WTC11 (cell line): ENCODE measurements at regions not wholly inside any gene's neighbourhood (a gene's known extent, or its start where the extent isn't known, plus 50 kb on each side); places are given as distances from the start of the nearest gene placed in this dataset.

Source experiments
- ATAC-seq: fragments of 200-7000 bp; cut with Tn5 transposase; 2 replicates; pipeline ENCODE4 v1.10.0; 2021; ENCODE audit warnings: mild to moderate bottlenecking, moderate library complexity
- CTCF ChIA-PET: fragments of 300-600 bp; sonication (Branson Sonifier 250); formaldehyde crosslinking; loops from one replicate; lab custom pipeline; 2021; ENCODE audit warnings: antibody characterized with exemption; lab: Charles Lee
- POLR2A ChIA-PET: fragments of 350-600 bp; sonication (Branson Sonifier 250); formaldehyde crosslinking; loops from one replicate; lab custom pipeline; 2021; ENCODE audit warnings: antibody characterized with exemption; lab: Charles Lee
- DNase-seq: peaks from one replicate; pipeline ENCODE4 v3.0.0; 2021; ENCODE audit warnings: low spot score
- H3K27ac Mint-ChIP-seq: 2 replicates; pipeline ENCODE4 v1.8.0; 2021; ENCODE audit warnings: mixed read lengths
- H3K27me3 Mint-ChIP-seq: 2 replicates; pipeline ENCODE4 v1.8.0; 2021; ENCODE audit warnings: low read depth, mild to moderate bottlenecking, moderate library complexity, mixed read lengths
- H3K36me3 Mint-ChIP-seq: 2 replicates; pipeline ENCODE4 v1.8.0; 2021; ENCODE audit warnings: mixed read lengths
- H3K4me1 Mint-ChIP-seq: 2 replicates; pipeline ENCODE4 v1.8.0; 2022; ENCODE audit warnings: mixed read lengths
- H3K4me3 Mint-ChIP-seq: 2 replicates; pipeline ENCODE4 v1.8.0; 2021; ENCODE audit warnings: mild to moderate bottlenecking, moderate library complexity, mixed read lengths
- H3K9me3 Mint-ChIP-seq: 2 replicates; pipeline ENCODE4 v1.8.0; 2021; ENCODE audit warnings: mixed read lengths
- ATF1 ChIP-seq: sonication (generic); formaldehyde crosslinking; IDR thresholded peaks from 2 replicates; pipeline ENCODE4 v1.8.1; 2023; ENCODE audit warnings: mild to moderate bottlenecking, moderate library complexity, missing genetic modification reagents
- JUN ChIP-seq: sonication (generic); formaldehyde crosslinking; IDR thresholded peaks from 2 replicates; pipeline ENCODE4 v1.8.0; 2023; ENCODE audit warnings: mild to moderate bottlenecking, missing genetic modification reagents
- TEAD1 ChIP-seq: sonication (generic); formaldehyde crosslinking; IDR thresholded peaks from 2 replicates; pipeline ENCODE4 v1.8.0; 2022; ENCODE audit warnings: mild to moderate bottlenecking, missing genetic modification reagents
- ZBTB21 ChIP-seq: sonication (generic); formaldehyde crosslinking; IDR thresholded peaks from 2 replicates; pipeline ENCODE4 v1.8.1; 2023; ENCODE audit warnings: mild to moderate bottlenecking, missing genetic modification reagents, borderline replicate concordance
- ZNF138 ChIP-seq: sonication (generic); formaldehyde crosslinking; conservative IDR thresholded peaks from 2 replicates; pipeline ENCODE4 v1.8.1; 2022; ENCODE audit warnings: mild to moderate bottlenecking, moderate library complexity, missing genetic modification reagents
- ZNF416 ChIP-seq: fragments of 250-450 bp; sonication (Bioruptor Pico); IDR thresholded peaks from 2 replicates; pipeline ENCODE4 v1.9.0; 2021; ENCODE audit warnings: mild to moderate bottlenecking, inconsistent platforms
- ZNF423 ChIP-seq: fragments of 250-450 bp; sonication (Bioruptor Pico); IDR thresholded peaks from 2 replicates; pipeline ENCODE4 v2.1.2; 2022; ENCODE audit warnings: mild to moderate bottlenecking, moderate library complexity
- TF ChIP-seq, protein P1 (sequence below): sonication (generic); formaldehyde crosslinking; IDR thresholded peaks from 2 replicates; pipeline ENCODE4 v1.8.1; 2023; ENCODE audit warnings: mild to moderate bottlenecking, missing genetic modification reagents, borderline replicate concordance
- TF ChIP-seq, protein P2 (sequence below): sonication (generic); formaldehyde crosslinking; IDR thresholded peaks from 2 replicates; pipeline ENCODE4 v1.8.0; 2023; ENCODE audit warnings: missing genetic modification reagents
- TF ChIP-seq, protein P3 (sequence below): sonication (generic); formaldehyde crosslinking; IDR thresholded peaks from 2 replicates; pipeline ENCODE4 v1.8.0; 2022; ENCODE audit warnings: missing genetic modification reagents
- TF ChIP-seq, protein P4 (sequence below): fragments of 250-450 bp; sonication (Bioruptor Pico); IDR thresholded peaks from 2 replicates; pipeline ENCODE4 v1.9.0; 2021; ENCODE audit warnings: mild to moderate bottlenecking, borderline replicate concordance
- TF ChIP-seq, protein P5 (sequence below): sonication (generic); formaldehyde crosslinking; conservative IDR thresholded peaks from 2 replicates; pipeline ENCODE4 v1.8.1; 2022; ENCODE audit warnings: mild to moderate bottlenecking, missing genetic modification reagents

DNA sequence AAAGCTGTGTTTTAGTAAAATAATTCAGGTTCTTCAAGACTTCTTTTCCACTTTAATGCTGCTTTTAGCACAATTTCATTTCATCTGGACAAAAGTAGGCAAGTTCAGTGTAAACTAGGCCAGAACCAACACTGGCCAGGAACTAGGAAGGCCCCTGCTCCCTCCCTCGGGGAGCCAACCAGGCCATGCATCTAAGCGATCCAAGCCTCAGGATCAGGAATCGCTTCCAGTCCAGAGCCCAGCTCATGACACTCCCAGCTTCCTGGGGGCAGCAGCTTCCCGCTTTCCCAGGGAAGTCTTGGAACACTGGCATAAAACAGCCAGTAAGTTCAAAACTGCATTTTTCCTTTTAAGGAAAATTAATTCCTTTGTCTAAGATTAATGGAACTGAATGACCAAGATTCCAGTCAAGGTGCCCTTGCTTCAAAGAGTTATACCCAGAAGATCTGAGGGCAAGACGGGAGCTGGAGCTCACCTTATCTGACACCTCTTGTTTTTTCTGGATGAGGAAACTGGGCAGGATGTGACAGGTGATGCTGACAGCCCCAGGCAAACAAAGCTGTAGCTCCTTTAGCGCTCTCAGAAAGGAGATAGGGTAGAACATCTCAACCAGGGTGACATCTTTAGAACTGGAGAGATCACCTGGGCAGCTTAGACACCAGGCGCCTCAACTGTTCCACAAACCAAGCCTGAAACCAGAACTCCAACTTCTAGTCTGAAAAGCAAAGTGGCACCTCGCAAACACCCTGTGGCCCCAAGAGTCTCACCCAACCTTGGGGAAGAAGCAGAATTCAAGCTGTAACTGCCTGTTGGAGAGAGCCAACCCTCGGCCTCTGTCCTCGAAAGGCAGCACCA is 61.4 kb upstream of the PNMA1 start:
- Mint-ChIP-seq H3K27ac (no peak overlapping the region), H3K4me3 (no peak overlapping the region), H3K36me3 (peaks cover 2% of the 10 kb centered on the region; the same call in 1 of the 2 replicates), H3K4me1 (peaks cover 35% of the 10 kb centered on the region), H3K27me3 (peaks cover 14% of the 10 kb centered on the region), H3K9me3 (no peaks in the 10 kb centered on the region)
- ATAC-seq (no peak), DNase-seq (no peak)
- POLR2A ChIA-PET: interaction anchor here (0.8 kb wide), 1 partner anchor 51 kb away, joined by 5 read pairs; no protein-coding TSS in a partner anchor
- TF ChIP-seq ZNF138 (CRISPR knock-in tag): no peak
- no peak for TF ChIP-seq ZBTB21 (CRISPR knock-in tag)
- TF ChIP-seq, protein P1, sequence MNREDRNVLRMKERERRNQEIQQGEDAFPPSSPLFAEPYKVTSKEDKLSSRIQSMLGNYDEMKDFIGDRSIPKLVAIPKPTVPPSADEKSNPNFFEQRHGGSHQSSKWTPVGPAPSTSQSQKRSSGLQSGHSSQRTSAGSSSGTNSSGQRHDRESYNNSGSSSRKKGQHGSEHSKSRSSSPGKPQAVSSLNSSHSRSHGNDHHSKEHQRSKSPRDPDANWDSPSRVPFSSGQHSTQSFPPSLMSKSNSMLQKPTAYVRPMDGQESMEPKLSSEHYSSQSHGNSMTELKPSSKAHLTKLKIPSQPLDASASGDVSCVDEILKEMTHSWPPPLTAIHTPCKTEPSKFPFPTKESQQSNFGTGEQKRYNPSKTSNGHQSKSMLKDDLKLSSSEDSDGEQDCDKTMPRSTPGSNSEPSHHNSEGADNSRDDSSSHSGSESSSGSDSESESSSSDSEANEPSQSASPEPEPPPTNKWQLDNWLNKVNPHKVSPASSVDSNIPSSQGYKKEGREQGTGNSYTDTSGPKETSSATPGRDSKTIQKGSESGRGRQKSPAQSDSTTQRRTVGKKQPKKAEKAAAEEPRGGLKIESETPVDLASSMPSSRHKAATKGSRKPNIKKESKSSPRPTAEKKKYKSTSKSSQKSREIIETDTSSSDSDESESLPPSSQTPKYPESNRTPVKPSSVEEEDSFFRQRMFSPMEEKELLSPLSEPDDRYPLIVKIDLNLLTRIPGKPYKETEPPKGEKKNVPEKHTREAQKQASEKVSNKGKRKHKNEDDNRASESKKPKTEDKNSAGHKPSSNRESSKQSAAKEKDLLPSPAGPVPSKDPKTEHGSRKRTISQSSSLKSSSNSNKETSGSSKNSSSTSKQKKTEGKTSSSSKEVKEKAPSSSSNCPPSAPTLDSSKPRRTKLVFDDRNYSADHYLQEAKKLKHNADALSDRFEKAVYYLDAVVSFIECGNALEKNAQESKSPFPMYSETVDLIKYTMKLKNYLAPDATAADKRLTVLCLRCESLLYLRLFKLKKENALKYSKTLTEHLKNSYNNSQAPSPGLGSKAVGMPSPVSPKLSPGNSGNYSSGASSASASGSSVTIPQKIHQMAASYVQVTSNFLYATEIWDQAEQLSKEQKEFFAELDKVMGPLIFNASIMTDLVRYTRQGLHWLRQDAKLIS (CRISPR knock-in tag): no peak
- no peak for TF ChIP-seq ZNF416
- TF ChIP-seq, protein P2, sequence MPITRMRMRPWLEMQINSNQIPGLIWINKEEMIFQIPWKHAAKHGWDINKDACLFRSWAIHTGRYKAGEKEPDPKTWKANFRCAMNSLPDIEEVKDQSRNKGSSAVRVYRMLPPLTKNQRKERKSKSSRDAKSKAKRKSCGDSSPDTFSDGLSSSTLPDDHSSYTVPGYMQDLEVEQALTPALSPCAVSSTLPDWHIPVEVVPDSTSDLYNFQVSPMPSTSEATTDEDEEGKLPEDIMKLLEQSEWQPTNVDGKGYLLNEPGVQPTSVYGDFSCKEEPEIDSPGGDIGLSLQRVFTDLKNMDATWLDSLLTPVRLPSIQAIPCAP (CRISPR knock-in tag): no peak
- TF ChIP-seq TEAD1 (CRISPR knock-in tag): no peak
- no peak for TF ChIP-seq JUN (CRISPR knock-in tag)
- TF ChIP-seq ZNF423 (CRISPR knock-in tag): no peak
- no peak for TF ChIP-seq ATF1 (CRISPR knock-in tag)
- TF ChIP-seq, protein P3, sequence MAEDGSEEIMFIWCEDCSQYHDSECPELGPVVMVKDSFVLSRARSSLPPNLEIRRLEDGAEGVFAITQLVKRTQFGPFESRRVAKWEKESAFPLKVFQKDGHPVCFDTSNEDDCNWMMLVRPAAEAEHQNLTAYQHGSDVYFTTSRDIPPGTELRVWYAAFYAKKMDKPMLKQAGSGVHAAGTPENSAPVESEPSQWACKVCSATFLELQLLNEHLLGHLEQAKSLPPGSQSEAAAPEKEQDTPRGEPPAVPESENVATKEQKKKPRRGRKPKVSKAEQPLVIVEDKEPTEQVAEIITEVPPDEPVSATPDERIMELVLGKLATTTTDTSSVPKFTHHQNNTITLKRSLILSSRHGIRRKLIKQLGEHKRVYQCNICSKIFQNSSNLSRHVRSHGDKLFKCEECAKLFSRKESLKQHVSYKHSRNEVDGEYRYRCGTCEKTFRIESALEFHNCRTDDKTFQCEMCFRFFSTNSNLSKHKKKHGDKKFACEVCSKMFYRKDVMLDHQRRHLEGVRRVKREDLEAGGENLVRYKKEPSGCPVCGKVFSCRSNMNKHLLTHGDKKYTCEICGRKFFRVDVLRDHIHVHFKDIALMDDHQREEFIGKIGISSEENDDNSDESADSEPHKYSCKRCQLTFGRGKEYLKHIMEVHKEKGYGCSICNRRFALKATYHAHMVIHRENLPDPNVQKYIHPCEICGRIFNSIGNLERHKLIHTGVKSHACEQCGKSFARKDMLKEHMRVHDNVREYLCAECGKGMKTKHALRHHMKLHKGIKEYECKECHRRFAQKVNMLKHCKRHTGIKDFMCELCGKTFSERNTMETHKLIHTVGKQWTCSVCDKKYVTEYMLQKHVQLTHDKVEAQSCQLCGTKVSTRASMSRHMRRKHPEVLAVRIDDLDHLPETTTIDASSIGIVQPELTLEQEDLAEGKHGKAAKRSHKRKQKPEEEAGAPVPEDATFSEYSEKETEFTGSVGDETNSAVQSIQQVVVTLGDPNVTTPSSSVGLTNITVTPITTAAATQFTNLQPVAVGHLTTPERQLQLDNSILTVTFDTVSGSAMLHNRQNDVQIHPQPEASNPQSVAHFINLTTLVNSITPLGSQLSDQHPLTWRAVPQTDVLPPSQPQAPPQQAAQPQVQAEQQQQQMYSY (CRISPR knock-in tag): no peak
- TF ChIP-seq, protein P4, sequence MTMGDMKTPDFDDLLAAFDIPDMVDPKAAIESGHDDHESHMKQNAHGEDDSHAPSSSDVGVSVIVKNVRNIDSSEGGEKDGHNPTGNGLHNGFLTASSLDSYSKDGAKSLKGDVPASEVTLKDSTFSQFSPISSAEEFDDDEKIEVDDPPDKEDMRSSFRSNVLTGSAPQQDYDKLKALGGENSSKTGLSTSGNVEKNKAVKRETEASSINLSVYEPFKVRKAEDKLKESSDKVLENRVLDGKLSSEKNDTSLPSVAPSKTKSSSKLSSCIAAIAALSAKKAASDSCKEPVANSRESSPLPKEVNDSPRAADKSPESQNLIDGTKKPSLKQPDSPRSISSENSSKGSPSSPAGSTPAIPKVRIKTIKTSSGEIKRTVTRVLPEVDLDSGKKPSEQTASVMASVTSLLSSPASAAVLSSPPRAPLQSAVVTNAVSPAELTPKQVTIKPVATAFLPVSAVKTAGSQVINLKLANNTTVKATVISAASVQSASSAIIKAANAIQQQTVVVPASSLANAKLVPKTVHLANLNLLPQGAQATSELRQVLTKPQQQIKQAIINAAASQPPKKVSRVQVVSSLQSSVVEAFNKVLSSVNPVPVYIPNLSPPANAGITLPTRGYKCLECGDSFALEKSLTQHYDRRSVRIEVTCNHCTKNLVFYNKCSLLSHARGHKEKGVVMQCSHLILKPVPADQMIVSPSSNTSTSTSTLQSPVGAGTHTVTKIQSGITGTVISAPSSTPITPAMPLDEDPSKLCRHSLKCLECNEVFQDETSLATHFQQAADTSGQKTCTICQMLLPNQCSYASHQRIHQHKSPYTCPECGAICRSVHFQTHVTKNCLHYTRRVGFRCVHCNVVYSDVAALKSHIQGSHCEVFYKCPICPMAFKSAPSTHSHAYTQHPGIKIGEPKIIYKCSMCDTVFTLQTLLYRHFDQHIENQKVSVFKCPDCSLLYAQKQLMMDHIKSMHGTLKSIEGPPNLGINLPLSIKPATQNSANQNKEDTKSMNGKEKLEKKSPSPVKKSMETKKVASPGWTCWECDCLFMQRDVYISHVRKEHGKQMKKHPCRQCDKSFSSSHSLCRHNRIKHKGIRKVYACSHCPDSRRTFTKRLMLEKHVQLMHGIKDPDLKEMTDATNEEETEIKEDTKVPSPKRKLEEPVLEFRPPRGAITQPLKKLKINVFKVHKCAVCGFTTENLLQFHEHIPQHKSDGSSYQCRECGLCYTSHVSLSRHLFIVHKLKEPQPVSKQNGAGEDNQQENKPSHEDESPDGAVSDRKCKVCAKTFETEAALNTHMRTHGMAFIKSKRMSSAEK: no peak
- TF ChIP-seq, protein P5, sequence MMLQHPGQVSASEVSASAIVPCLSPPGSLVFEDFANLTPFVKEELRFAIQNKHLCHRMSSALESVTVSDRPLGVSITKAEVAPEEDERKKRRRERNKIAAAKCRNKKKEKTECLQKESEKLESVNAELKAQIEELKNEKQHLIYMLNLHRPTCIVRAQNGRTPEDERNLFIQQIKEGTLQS (CRISPR knock-in tag): no peak
- CTCF ChIA-PET: interaction anchor here (0.8 to 3.7 kb wide), 7 partner anchors 10 to 46 kb away, joined by 3 to 51 read pairs (median 4); a partner anchor contains a TSS
